ENCODE measurements at regions not wholly inside any gene's neighbourhood (a gene's known extent, or its start where the extent isn't known, plus 50 kb on each side); places are given as distances from the start of the nearest gene placed in this dataset.

DNA sequence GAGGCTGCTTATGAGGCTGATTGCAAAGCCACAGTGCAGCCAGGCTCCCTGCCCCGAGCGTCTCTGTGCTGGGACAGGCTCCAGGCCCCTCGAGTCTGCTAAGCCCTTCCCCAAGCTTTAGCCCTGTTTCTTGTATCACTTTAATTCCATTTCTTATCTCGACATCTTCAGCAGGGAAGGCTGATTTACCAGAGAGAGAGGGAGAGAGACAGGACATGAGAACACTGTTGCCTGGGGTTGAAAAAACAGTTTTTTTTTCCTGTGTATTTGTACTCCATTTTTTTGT, 386.5 kb downstream of the SMOC2 start:
- Histone ChIP-seq H3K4me3 (ENCODE audit: low read depth, low read length) (no peak overlapping the region), H3K27me3 (replicated peaks; ENCODE audit: control insufficient read depth, insufficient read depth, low read length) (no peaks in the 10 kb centered on the region), H3K9me3 (no peaks in the 10 kb centered on the region; the same call in 1 of the 2 replicates), H3K36me3 (ENCODE audit: control insufficient read depth, insufficient read depth, low read length) (no peaks in the 10 kb centered on the region), H3K4me1 (no peaks in the 10 kb centered on the region)
- CTCF ChIA-PET: no interaction called here
- intact Hi-C loops (cut with micrococcal nuclease; ENCODE audit: unreplicated experiment): no loop called here
- POLR2A ChIA-PET: no interaction called here
- no peaks in the 10 kb centered on the region for H3K4me1 Mint-ChIP-seq (ENCODE audit: low read depth, unreplicated experiment)
- H3K27ac Mint-ChIP-seq (ENCODE audit: unreplicated experiment): no peak overlapping the region
- no peaks in the 10 kb centered on the region for H3K9me3 Mint-ChIP-seq (ENCODE audit: unreplicated experiment)
- H3K4me3 Mint-ChIP-seq (ENCODE audit: unreplicated experiment): no peak overlapping the region
- BruUV-seq (replicated peaks): no TSS peak
- DNase-seq: no peak
- H3K27me3 Mint-ChIP-seq (ENCODE audit: insufficient read depth, unreplicated experiment): no peaks in the 10 kb centered on the region
- no peaks in the 10 kb centered on the region for H3K36me3 Mint-ChIP-seq (ENCODE audit: insufficient read depth, unreplicated experiment)
- TF ChIP-seq, protein P1, sequence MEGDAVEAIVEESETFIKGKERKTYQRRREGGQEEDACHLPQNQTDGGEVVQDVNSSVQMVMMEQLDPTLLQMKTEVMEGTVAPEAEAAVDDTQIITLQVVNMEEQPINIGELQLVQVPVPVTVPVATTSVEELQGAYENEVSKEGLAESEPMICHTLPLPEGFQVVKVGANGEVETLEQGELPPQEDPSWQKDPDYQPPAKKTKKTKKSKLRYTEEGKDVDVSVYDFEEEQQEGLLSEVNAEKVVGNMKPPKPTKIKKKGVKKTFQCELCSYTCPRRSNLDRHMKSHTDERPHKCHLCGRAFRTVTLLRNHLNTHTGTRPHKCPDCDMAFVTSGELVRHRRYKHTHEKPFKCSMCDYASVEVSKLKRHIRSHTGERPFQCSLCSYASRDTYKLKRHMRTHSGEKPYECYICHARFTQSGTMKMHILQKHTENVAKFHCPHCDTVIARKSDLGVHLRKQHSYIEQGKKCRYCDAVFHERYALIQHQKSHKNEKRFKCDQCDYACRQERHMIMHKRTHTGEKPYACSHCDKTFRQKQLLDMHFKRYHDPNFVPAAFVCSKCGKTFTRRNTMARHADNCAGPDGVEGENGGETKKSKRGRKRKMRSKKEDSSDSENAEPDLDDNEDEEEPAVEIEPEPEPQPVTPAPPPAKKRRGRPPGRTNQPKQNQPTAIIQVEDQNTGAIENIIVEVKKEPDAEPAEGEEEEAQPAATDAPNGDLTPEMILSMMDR (IDR thresholded peaks at IDR 0.05; ENCODE audit: insufficient read depth in 1 of 2, low read depth in 1 of 2, low read length in 1 of 2, severe bottlenecking in 1 of 2, unreplicated experiment in 1 of 2): no peak

- Mint-ChIP-seq H3K27ac (ENCODE audit: unreplicated experiment) (no peak overlapping the region), H3K27me3 (ENCODE audit: insufficient read depth, unreplicated experiment) (no peaks in the 10 kb centered on the region), H3K36me3 (ENCODE audit: insufficient read depth, unreplicated experiment) (no peaks in the 10 kb centered on the region), H3K9me3 (ENCODE audit: unreplicated experiment) (no peaks in the 10 kb centered on the region), H3K4me1 (ENCODE audit: low read depth, unreplicated experiment) (no peaks in the 10 kb centered on the region), H3K4me3 (ENCODE audit: unreplicated experiment) (no peak overlapping the region)
- intact Hi-C loops (cut with micrococcal nuclease; ENCODE audit: unreplicated experiment): no loop called here
- BruUV-seq (replicated peaks): no TSS peak
- no peaks in the 10 kb centered on the region; the same call in 1 of the 2 replicates for H3K9me3 ChIP-seq
- no peaks in the 10 kb centered on the region for H3K36me3 ChIP-seq (ENCODE audit: control insufficient read depth, insufficient read depth, low read length)
- no peaks in the 10 kb centered on the region for H3K27me3 ChIP-seq (replicated peaks; ENCODE audit: control insufficient read depth, insufficient read depth, low read length)
- DNase-seq: no peak
- H3K4me3 ChIP-seq (ENCODE audit: low read depth, low read length): no peak overlapping the region
- CTCF ChIA-PET: no interaction called here
- POLR2A ChIA-PET: no interaction called here
- H3K4me1 ChIP-seq: no peaks in the 10 kb centered on the region
- TF ChIP-seq, protein P1 (IDR thresholded peaks at IDR 0.05; ENCODE audit: insufficient read depth in 1 of 2, low read depth in 1 of 2, low read length in 1 of 2, severe bottlenecking in 1 of 2, unreplicated experiment in 1 of 2): no peak
Measured at GRCh38 chr6:168826726-168827585, 386.0 kb downstream of the SMOC2 start.

- BruUV-seq (replicated peaks): no TSS peak
- Mint-ChIP-seq H3K4me3 (ENCODE audit: unreplicated experiment) (no peak overlapping the region), H3K9me3 (ENCODE audit: unreplicated experiment) (no peaks in the 10 kb centered on the region), H3K27ac (ENCODE audit: unreplicated experiment) (no peak overlapping the region), H3K36me3 (ENCODE audit: insufficient read depth, unreplicated experiment) (no peaks in the 10 kb centered on the region), H3K27me3 (ENCODE audit: insufficient read depth, unreplicated experiment) (no peaks in the 10 kb centered on the region), H3K4me1 (ENCODE audit: low read depth, unreplicated experiment) (no peaks in the 10 kb centered on the region)
- H3K4me3 ChIP-seq (ENCODE audit: low read depth, low read length): no peak overlapping the region
- H3K27me3 ChIP-seq (replicated peaks; ENCODE audit: control insufficient read depth, insufficient read depth, low read length): no peaks in the 10 kb centered on the region
- H3K9me3 ChIP-seq: no peaks in the 10 kb centered on the region; the same call in 1 of the 2 replicates
- DNase-seq: no peak
- POLR2A ChIA-PET: no interaction called here
- CTCF ChIA-PET: no interaction called here
- H3K36me3 ChIP-seq (ENCODE audit: control insufficient read depth, insufficient read depth, low read length): no peaks in the 10 kb centered on the region
- no peaks in the 10 kb centered on the region for H3K4me1 ChIP-seq
- TF ChIP-seq, protein P1 (IDR thresholded peaks at IDR 0.05; ENCODE audit: insufficient read depth in 1 of 2, low read depth in 1 of 2, low read length in 1 of 2, severe bottlenecking in 1 of 2, unreplicated experiment in 1 of 2): no peak
- intact Hi-C loops (cut with micrococcal nuclease; ENCODE audit: unreplicated experiment): no loop called here
Measured at GRCh38 chr6:168826078-168826390, 385.1 kb downstream of the SMOC2 start.
